ENCODE measurements at regions not wholly inside any gene's neighbourhood (a gene's known extent, or its start where the extent isn't known, plus 50 kb on each side); places are given as distances from the start of the nearest gene placed in this dataset.

DNA sequence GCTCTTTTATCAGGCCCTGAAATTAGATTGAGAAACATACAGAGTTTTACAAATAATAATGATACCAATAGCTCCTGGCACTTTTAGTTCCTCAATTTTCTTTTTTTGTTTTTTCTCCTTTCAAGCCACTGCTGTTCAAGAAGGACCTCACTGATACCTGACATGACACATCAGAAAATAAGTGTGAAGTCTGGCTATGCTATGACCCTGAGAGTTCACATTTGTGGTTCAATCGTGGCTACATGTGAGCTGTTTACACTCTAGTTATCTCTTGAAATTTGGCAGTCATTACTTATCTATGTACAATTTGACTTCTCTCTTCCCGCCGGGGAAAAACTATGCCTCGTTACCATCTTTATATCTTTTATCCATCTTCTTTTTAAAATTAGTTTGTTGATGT is 686.5 kb downstream of the EPHA4 start:
- H3K9me2 ChIP-seq (replicated peaks; ENCODE audit: low read depth, low read length): no peaks in the 10 kb centered on the region

DNA sequence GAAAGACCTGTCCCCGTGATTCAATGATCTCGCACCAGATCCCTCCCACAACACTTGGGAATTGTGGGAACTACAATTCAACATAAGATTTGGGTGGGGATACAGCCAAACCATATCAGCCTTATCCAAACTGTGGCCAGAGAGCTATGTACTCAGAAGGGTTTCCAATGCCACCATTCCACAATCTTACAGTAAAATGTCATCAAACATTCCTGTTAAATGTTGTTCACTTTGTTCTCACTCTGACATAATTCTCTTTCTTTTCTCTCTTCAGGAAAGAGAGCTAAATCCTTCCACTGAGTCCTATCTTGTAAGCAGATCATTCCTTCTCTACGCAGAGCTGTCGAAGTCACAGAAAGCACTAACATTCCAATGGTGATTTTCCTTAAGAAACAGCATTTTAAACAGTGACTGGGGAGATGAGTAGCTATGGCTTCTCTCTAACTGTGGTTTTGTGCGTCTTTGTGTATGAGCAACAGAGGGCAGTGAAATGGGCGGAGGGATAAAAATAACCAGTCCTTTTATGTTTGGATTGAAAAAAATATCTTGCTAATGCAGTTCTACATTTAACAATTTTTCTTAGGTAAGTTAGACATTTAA is 684.7 kb downstream of the EPHA4 start:
- Histone ChIP-seq H2AFZ (ENCODE audit: low read length) (no peak overlapping the region), H4K20me1 (ENCODE audit: insufficient read depth, low read length, poor library complexity, severe bottlenecking) (no peaks in the 10 kb centered on the region)

More for the DNA sequence above, 686.5 kb downstream of the EPHA4 start:
- H3F3A ChIP-seq (ENCODE audit: low read depth): no peaks in the 10 kb centered on the region
- H3K4me2 ChIP-seq (ENCODE audit: low read depth, low read length, poor library complexity, severe bottlenecking): no peak overlapping the region
- no peak overlapping the region for H3K9ac ChIP-seq (ENCODE audit: low read depth, low read length, poor library complexity, severe bottlenecking)
- H3K27me3 ChIP-seq (ENCODE audit: insufficient read depth, low read length, poor library complexity, severe bottlenecking): no peaks in the 10 kb centered on the region
- no peaks in the 10 kb centered on the region for H3K36me3 ChIP-seq (ENCODE audit: insufficient read depth, low read length)
- no peaks in the 10 kb centered on the region for H4K20me1 ChIP-seq (ENCODE audit: insufficient read depth, low read length, poor library complexity, severe bottlenecking)
- no peaks in the 10 kb centered on the region for H3K9me3 ChIP-seq (ENCODE audit: insufficient read depth, low read depth, low read length)
- H3K4me1 ChIP-seq (ENCODE audit: insufficient read depth, low read length, poor library complexity, severe bottlenecking): no peaks in the 10 kb centered on the region
- no peaks in the 10 kb centered on the region for H3K79me2 ChIP-seq (ENCODE audit: insufficient read depth, low read length)
- TF ChIP-seq EZH2phosphoT487 (IDR thresholded peaks at IDR 0.05; ENCODE audit: borderline replicate concordance): no peak
- TF ChIP-seq, protein P1, sequence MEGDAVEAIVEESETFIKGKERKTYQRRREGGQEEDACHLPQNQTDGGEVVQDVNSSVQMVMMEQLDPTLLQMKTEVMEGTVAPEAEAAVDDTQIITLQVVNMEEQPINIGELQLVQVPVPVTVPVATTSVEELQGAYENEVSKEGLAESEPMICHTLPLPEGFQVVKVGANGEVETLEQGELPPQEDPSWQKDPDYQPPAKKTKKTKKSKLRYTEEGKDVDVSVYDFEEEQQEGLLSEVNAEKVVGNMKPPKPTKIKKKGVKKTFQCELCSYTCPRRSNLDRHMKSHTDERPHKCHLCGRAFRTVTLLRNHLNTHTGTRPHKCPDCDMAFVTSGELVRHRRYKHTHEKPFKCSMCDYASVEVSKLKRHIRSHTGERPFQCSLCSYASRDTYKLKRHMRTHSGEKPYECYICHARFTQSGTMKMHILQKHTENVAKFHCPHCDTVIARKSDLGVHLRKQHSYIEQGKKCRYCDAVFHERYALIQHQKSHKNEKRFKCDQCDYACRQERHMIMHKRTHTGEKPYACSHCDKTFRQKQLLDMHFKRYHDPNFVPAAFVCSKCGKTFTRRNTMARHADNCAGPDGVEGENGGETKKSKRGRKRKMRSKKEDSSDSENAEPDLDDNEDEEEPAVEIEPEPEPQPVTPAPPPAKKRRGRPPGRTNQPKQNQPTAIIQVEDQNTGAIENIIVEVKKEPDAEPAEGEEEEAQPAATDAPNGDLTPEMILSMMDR (conservative IDR thresholded peaks at IDR 0.05; ENCODE audit: low read length): no peak
- no peak overlapping the region for H2AFZ ChIP-seq (ENCODE audit: low read length)
- H3K4me3 ChIP-seq (ENCODE audit: low read length, poor library complexity, severe bottlenecking): no peak overlapping the region

DNA sequence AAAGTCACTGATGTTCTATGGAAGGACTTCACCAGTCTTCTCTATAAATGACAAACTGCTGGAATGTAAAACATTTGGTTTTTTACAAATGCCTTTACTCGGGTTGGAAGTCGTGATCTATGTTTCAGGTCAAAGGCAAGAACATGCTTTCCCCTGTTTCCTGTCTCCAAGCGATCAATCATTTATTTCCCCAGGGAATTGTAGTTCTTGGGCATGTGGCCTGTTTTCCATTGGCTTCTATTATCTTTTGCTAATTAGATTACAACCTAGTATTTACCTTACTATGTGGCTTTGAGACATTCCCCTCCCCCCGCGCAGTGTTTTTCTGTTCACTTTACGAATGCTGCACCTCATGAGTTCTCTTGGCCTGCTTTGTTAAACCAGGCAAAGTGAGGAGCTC is 684.2 kb downstream of the EPHA4 start:
- H3K36me3 ChIP-seq (ENCODE audit: insufficient read depth, low read length): no peaks in the 10 kb centered on the region
- H3K9me3 ChIP-seq (ENCODE audit: insufficient read depth, low read depth, low read length): no peaks in the 10 kb centered on the region
- H3K79me2 ChIP-seq (ENCODE audit: insufficient read depth, low read length): no peaks in the 10 kb centered on the region
- H3K9ac ChIP-seq (ENCODE audit: low read depth, low read length, poor library complexity, severe bottlenecking): no peak overlapping the region
- no peak overlapping the region for H3K4me2 ChIP-seq (ENCODE audit: low read depth, low read length, poor library complexity, severe bottlenecking)
- no peaks in the 10 kb centered on the region for H3F3A ChIP-seq (ENCODE audit: low read depth)
- TF ChIP-seq, protein P1 (conservative IDR thresholded peaks at IDR 0.05; ENCODE audit: low read length): no peak
- TF ChIP-seq EZH2phosphoT487 (IDR thresholded peaks at IDR 0.05; ENCODE audit: borderline replicate concordance): no peak
- no peak overlapping the region for H2AFZ ChIP-seq (ENCODE audit: low read length)
- H3K4me1 ChIP-seq (ENCODE audit: insufficient read depth, low read length, poor library complexity, severe bottlenecking): no peaks in the 10 kb centered on the region
- H4K20me1 ChIP-seq (ENCODE audit: insufficient read depth, low read length, poor library complexity, severe bottlenecking): no peaks in the 10 kb centered on the region
- no peaks in the 10 kb centered on the region for H3K9me2 ChIP-seq (replicated peaks; ENCODE audit: low read depth, low read length)
- no peaks in the 10 kb centered on the region for H3K27me3 ChIP-seq (ENCODE audit: insufficient read depth, low read length, poor library complexity, severe bottlenecking)
- H3K4me3 ChIP-seq (ENCODE audit: low read length, poor library complexity, severe bottlenecking): no peak overlapping the region

More for the DNA sequence above, 684.7 kb downstream of the EPHA4 start:
- Histone ChIP-seq H3K4me3 (ENCODE audit: low read length, poor library complexity, severe bottlenecking) (no peak overlapping the region), H3K9ac (ENCODE audit: low read depth, low read length, poor library complexity, severe bottlenecking) (no peak overlapping the region), H3K36me3 (ENCODE audit: insufficient read depth, low read length) (no peaks in the 10 kb centered on the region), H3K9me2 (replicated peaks; ENCODE audit: low read depth, low read length) (no peaks in the 10 kb centered on the region), H3K4me2 (ENCODE audit: low read depth, low read length, poor library complexity, severe bottlenecking) (no peak overlapping the region), H3K79me2 (ENCODE audit: insufficient read depth, low read length) (no peaks in the 10 kb centered on the region), H3K27me3 (ENCODE audit: insufficient read depth, low read length, poor library complexity, severe bottlenecking) (no peaks in the 10 kb centered on the region), H3F3A (ENCODE audit: low read depth) (no peaks in the 10 kb centered on the region), H3K4me1 (ENCODE audit: insufficient read depth, low read length, poor library complexity, severe bottlenecking) (no peaks in the 10 kb centered on the region), H3K9me3 (ENCODE audit: insufficient read depth, low read depth, low read length) (no peaks in the 10 kb centered on the region)
- TF ChIP-seq, protein P1 (conservative IDR thresholded peaks at IDR 0.05; ENCODE audit: low read length): no peak
- TF ChIP-seq EZH2phosphoT487 (IDR thresholded peaks at IDR 0.05; ENCODE audit: borderline replicate concordance): no peak

Data from Loucy (cell line).